ENCODE measurements at regions not wholly inside any gene's neighbourhood (a gene's known extent, or its start where the extent isn't known, plus 50 kb on each side); places are given as distances from the start of the nearest gene placed in this dataset.
A peak's percentile ranks its signal among the peaks of the same experiment; 100 is the strongest.
"Not testable (repeated sequence)": the region's sequence is repeated elsewhere in the genome, so short reads cannot be mapped to it uniquely, and the experiment has no call there.

- no peak for DNase-seq
Measured at GRCh38 chr7:80346704-80347103, 165.2 kb downstream of the GNAT3 start.

DNA sequence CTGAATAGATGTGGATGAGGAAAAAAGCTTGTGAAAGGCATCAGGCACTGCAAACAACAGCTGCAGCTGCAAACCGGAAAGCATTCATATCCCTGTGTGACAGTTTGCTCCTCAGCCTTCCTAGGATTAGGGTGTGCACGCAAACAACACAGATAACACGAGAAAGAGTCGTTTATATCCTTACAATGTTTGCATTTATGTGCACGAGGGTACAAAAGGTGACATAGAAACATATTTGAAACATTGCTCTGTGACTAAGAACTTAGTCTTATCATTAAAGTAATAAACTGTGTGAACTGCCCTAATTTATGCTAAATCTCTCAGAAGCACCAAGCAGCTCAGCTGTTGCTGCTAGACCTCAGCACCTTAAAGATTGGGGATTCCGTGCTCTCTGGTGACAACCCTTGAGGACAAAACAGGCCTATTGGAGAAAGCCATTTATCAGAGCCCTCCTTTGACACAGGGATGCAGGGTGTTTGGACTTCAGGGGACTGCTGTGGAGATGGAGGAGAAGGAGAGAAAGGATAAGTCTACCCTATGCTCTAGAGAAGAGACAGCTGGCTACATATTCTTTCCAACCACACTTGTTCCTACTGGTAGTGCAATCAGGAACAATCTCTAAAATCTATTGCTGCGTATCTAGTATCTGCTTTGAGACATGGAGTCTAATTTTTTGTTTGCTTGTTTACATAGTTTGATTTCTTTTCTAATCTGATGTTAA, 176.2 kb downstream of the GNAT3 start:
- peak; percentile 70 for DNase-seq

DNA sequence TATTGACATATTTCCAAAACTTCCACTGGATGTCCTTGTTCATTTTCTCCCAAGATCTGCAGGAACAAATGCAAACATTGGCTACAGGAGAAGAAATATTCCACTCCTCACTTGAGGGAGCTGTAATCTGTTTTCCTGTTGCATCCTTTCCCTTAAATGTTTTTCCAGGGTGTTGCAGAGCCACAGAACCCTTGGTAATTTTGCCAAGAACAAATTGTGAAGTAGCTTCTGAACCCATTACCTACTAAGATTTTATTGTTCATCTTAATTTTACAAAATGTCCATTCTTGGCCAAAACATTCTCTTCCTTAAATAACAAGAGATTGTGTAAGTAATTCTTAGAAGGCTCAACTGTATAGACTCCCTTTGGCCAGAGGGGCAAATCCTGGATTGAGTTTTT, 177.0 kb downstream of the GNAT3 start:
- DNase-seq = no peak

DNA sequence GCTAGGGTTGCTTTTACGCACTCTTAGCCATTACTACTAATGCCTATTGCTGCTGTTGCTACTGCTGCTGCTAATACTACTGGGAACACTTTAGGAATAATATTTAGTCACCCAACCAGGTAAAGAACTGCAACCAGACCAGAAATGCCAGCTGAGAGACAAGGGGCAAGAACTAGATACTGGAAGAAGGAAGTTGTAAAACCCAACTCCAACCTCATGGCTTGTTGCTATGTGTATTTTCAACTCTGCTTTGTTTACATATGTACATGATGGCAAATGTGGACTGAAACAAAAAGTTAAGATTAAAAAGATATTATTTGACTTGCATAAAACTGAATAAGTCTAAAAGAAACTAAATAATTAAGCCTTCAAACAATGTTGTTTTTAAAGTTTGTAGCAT, 177.7 kb downstream of the GNAT3 start:
- DNase-seq = no peak

DNA sequence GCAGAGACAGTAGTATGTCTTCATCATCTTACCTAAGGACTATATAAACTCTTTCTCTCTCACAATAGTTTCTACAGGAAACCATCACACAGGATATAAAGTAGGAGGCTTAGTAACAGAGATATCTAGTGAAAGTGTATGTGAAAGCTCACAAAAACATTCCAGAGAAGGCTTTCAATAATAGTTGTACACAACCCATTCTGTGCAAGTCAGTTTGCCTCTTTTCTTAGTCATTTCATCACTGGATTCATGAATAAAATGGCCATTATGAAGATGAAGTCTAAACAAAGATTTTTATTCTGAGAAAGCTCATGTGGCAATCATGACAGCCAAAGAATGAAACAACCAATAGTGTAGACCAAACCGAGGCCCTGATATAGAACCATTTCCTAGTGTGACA, 178.8 kb downstream of the GNAT3 start:
- DNase-seq = no peak

DNA sequence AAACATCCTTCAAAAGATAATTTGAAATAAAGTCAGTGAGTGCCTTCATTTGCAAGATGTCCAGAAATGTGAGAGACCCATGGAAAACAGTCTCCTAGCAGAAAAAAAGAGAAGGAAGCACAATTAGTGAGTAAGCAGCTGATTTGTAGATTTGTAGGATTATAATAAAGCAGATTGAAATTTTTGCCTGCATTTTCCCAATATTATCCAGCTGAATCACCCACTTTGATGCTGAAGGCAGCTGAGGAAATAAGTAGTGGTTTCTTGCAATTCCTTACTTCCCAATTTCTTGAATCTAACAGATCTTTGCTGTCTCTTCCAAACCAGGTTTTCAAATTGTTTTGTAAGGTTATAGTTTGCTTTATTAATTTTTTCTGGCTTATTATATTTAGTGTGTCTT, 181.4 kb downstream of the GNAT3 start:
- no peak for DNase-seq

GRCh38 chr7:80324032-80324431, 187.8 kb downstream of the GNAT3 start:
- peak; percentile 94 for DNase-seq

DNA sequence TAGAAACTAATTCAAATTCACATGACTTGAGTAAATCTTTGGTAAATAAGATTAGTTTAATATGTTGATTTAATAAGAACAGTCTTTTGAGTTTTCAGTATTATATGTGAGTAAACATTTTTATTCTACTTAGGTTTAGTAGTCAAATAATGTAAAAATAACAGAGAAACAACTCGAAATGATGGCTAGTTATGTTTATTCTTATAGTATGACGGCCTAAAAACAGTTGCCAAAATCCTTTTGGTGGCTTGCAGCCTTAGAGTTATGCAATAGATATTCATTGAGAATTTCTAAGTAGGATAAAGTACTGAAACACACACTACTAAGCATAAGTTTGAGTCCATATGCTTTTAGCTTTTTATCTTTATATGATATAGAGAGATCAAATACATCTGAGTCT, 184.8 kb downstream of the GNAI1 start:
- no peak for DNase-seq

- no peak for DNase-seq
Measured at GRCh38 chr7:80318081-80318480, 183.4 kb downstream of the GNAI1 start.

DNA sequence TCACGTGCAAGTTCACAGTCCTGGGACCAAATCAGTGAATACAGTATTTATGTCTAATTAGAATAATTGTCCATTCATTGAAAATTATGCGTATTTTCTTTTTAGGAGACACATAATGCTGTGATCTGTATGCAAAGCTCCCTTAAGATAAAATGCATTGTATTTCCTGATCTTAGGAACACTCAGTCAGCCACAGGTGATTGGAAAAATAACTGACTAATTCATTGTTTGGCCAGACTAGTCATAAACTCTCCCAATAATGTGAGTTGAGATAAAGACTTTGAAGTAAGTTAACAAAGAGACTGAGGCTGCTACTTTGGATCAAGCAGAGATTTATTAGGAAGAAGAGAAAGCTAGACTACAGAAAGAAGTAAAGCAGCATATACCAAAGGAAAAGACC, 182.2 kb downstream of the GNAI1 start:
- DNase-seq = peak; percentile 72

DNA sequence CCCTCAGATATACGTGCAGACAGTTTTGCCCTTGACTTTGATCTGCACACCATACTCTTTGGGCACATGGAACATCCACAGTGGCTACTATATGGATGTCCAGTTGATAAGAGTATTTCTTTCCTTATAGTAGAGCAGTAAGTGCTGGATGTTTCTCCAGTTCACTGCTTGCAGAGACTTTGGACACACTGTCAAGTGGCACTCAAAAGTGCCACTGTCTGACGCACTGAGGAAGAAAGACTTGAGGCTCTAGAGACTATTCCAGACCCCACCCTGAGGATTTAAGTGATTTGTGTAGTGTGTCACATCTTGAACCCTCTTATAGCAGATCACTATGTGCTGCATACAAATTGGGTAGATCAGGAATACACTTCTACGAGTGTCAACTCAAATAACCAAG, 179.1 kb downstream of the GNAI1 start:
- no peak for DNase-seq

DNA sequence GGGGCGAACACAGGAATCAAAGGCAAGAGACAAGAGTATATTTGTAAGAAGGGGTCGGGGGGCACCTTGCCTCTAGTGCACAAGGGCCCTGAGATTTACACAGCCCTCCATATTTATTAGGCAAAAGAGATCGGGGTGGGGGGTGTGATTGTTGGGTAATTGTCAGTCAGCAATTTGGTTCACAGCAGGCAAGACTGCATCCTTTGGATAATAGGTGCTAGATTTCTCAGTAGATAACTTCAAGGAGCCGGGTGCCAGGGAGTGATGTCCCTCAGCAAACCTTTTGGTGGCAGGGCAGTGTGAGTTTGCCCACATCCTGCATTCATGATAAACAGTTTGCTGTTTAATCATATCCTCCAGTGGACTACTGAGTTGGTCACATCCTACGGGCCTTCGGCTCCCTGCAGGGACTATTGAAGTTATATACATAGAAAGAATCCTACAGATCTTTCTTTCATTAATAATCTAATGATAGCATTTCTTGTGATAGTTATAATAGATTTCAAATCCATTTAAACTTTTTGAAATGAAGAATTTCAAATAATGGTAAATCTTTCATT, 178.5 kb downstream of the GNAI1 start:
- DNase-seq = peak; percentile 23

- DNase-seq = peak; percentile 98
Measured at GRCh38 chr7:80312139-80312661, 177.6 kb downstream of the GNAI1 start.

GRCh38 chr7:80311313-80311712, 176.7 kb downstream of the GNAI1 start:
- DNase-seq = peak; percentile 19

- DNase-seq = no peak
Measured at GRCh38 chr7:80309971-80310549, 175.4 kb downstream of the GNAI1 start.

DNA sequence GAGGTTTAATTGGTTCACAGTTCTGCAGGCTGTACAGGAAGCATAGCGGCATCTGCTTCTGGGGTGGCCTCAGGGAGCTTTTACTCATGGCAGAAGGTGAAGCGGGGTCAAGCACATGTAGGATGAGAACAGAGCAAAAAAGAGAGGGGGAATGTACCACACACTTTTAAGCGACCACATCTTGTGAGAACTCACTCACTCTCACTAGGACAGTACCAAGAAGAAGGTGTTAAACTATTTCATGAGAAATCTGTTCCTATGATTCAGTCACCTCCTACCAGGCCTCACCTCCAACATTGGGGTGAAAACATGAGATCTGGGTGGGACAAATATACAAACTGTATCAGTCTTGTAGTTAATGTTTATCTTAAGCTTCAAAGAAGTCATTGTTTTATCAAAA, 174.7 kb downstream of the GNAI1 start:
- DNase-seq = no peak

GRCh38 chr7:80307227-80307856, 172.7 kb downstream of the GNAI1 start:
- peak; percentile 44 for DNase-seq

DNA sequence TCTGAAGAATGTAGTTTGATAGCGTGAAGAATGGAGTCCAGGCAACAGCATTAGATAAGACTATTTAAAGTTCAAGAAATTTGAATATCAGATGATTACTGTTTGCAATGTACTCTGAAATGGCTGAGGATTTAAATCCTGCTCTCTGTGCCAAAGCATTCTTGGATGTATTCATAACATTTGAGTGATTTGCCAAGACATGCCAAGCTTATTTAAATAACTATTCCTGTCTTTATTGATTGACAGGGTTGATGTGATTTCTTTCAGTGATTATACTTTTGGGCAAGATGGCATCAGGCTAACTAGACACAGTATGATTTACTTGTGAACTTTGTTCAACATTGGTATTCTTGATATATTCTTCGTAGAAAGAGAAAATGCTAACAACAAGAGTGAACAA, 168.7 kb downstream of the GNAI1 start:
- no peak for DNase-seq

- no peak for DNase-seq
Measured at GRCh38 chr7:80302636-80303035, 168.0 kb downstream of the GNAI1 start.

GRCh38 chr7:80302078-80302477, 167.4 kb downstream of the GNAI1 start:
- DNase-seq = no peak

- no peak for DNase-seq
Measured at GRCh38 chr7:80298201-80298600, 163.6 kb downstream of the GNAI1 start.

DNA sequence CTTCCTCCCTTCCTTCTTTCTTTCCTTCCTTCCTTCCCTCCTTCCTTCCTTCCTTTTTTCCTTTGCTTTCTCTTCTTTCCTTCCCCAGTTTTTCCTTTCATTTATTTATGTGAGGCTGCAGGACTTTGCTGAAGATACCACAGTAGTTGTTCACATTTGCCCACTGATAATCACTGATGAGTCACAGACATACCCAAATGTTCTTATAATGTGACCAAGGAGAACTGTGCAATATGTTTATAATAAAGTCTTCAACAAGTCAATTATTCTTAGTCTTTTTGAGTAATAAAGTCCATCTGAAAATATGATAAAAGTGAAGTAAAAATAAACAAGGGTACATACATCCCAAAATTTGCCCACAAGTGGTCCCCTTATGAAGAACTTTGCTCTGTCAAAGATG, 159.7 kb downstream of the GNAI1 start:
- DNase-seq = no peak

GRCh38 chr7:80292634-80293033, 158.0 kb downstream of the GNAI1 start:
- not testable (repeated sequence) for DNase-seq
